GM19452 (cell line): ENCODE measurements at regions not wholly inside any gene's neighbourhood (a gene's known extent, or its start where the extent isn't known, plus 50 kb on each side); places are given as distances from the start of the nearest gene placed in this dataset.
"Not testable (repeated sequence)": the region's sequence is repeated elsewhere in the genome, so short reads cannot be mapped to it uniquely, and the experiment has no call there.

Experiments
- ATAC-seq: cut with Tn5 transposase; IDR thresholded peaks from one replicate; pipeline ENCODE4 v1.9.1; 2021; ENCODE audit not compliant: unreplicated experiment

DNA sequence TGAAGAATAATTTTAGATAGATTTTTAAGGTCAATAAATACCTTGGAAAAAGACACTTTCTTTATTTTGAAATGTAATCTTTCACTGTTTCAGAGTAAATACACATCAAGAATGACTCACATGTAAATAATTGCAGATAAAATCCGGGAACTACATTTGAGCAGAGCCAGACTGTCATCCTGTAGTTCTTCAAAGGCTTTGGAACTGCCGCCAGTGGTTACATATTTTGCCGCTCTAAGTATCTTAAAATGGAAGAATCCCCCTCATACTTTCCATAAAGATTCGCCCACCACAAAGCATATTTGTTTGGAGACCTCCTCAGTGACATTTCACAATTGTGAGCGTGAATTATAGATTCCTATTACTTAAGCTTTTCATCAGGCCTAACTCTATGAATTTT is 607.8 kb upstream of the ZFP42 start:
- no peak for ATAC-seq

GRCh38 chr4:187389420-187389819 is 606.2 kb upstream of the ZFP42 start:
- no peak for ATAC-seq

GRCh38 chr4:187390646-187391045 is 604.9 kb upstream of the ZFP42 start:
- no peak for ATAC-seq

GRCh38 chr4:187393531-187394344 is 601.8 kb upstream of the ZFP42 start:
- ATAC-seq, result no peak

- no peak for ATAC-seq
Observed at GRCh38 chr4:187396106-187396505, 599.5 kb upstream of the ZFP42 start.

GRCh38 chr4:187408447-187408846 is 587.1 kb upstream of the ZFP42 start:
- ATAC-seq, result not testable (repeated sequence)

GRCh38 chr4:187413564-187414358 is 581.8 kb upstream of the ZFP42 start:
- ATAC-seq, result no peak

GRCh38 chr4:187414716-187415115 is 580.9 kb upstream of the ZFP42 start:
- no peak for ATAC-seq

DNA sequence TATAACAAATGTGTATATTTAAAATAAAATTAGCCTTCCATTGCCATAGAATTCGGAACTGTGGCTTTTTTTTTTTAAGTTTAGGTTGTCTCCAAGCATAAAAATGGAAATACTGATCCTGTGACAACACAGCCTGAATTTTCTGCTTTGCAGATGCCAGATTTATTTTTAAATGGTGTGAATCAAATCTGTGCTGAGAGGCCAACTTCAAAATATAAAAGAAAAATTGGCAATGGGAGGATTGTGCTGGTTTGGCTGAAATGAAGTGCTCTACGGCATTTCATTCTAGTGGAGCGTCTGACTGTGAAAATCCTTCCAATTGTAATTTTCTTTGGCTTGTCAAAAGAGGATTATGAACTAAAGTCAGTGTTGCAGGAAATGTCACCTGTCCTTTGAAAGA is 580.3 kb upstream of the ZFP42 start:
- no peak for ATAC-seq

DNA sequence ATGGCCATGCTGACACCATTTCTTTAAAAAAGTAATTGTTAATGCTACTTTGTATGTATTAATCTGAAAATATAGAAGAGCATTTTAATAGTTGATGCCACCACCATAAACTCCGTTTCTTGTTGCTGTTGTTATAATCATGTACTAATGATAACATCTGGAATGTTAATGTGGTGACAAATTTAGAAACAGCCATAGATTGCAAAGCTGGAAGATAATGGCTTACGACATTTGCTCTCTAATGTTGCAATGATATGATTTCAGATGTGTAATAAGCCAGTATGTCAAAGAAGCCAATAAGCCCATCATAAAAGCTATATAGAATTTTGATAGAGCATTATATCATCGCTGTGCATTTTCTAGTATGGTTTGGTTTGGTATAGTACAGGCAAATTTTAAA is 579.4 kb upstream of the ZFP42 start:
- no peak for ATAC-seq

- ATAC-seq, result no peak
Observed at GRCh38 chr4:187417721-187418120, 577.9 kb upstream of the ZFP42 start.

- ATAC-seq, result no peak
Observed at GRCh38 chr4:187422655-187423054, 572.9 kb upstream of the ZFP42 start.

- ATAC-seq, result no peak
Observed at GRCh38 chr4:187424636-187425035, 570.9 kb upstream of the ZFP42 start.

- no peak for ATAC-seq
Observed at GRCh38 chr4:187426511-187426910, 569.1 kb upstream of the ZFP42 start.

- ATAC-seq, result no peak
Observed at GRCh38 chr4:187432310-187432709, 563.3 kb upstream of the ZFP42 start.

GRCh38 chr4:187433141-187433540 is 562.4 kb upstream of the ZFP42 start:
- ATAC-seq, result no peak

- no peak for ATAC-seq
Observed at GRCh38 chr4:187436251-187436650, 559.3 kb upstream of the ZFP42 start.

DNA sequence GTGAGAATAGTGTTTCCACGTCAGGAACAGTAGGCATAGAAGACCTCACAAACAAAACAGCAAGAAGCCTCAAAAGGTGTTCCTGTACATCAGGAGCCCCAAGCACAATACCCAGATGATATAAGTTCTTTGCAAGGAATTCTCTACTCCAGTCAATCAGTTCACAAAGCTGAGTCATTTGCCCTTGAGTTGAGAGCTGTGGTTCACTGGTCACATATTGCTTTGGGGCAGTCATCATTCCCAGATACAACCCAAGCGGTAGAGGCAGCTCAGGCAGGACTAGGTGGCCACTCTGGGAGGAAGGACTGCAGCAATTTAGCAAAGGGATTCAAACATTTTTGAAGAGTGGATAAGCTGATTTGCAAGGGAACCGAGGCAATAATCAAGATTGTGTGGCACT is 551.5 kb upstream of the ZFP42 start:
- ATAC-seq, result no peak

- ATAC-seq, result no peak
Observed at GRCh38 chr4:187449702-187450101, 545.9 kb upstream of the ZFP42 start.

- no peak for ATAC-seq
Observed at GRCh38 chr4:187451776-187452175, 543.8 kb upstream of the ZFP42 start.

DNA sequence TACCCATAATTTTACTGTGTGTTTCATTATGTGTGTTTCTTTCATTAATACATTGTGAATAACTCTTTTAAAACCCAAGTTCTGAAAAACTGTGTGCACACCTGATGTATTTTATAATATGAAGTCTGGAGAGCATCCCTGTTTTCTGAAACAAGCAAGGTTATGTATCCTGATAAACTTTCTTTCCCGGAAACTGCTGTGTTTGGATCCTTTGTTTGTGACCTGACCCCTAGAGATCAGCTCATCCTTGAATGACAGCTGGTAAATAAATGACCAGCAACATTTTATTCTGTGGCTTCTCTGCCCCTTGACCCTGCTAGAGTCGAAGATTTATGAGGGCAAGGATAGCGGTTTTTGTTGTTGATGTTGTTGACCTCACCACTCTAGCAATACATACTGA is 535.6 kb upstream of the ZFP42 start:
- no peak for ATAC-seq

GRCh38 chr4:187464573-187464972 is 531.0 kb upstream of the ZFP42 start:
- no peak for ATAC-seq
